ENCODE measurements at regions not wholly inside any gene's neighbourhood (a gene's known extent, or its start where the extent isn't known, plus 50 kb on each side); places are given as distances from the start of the nearest gene placed in this dataset.

DNA sequence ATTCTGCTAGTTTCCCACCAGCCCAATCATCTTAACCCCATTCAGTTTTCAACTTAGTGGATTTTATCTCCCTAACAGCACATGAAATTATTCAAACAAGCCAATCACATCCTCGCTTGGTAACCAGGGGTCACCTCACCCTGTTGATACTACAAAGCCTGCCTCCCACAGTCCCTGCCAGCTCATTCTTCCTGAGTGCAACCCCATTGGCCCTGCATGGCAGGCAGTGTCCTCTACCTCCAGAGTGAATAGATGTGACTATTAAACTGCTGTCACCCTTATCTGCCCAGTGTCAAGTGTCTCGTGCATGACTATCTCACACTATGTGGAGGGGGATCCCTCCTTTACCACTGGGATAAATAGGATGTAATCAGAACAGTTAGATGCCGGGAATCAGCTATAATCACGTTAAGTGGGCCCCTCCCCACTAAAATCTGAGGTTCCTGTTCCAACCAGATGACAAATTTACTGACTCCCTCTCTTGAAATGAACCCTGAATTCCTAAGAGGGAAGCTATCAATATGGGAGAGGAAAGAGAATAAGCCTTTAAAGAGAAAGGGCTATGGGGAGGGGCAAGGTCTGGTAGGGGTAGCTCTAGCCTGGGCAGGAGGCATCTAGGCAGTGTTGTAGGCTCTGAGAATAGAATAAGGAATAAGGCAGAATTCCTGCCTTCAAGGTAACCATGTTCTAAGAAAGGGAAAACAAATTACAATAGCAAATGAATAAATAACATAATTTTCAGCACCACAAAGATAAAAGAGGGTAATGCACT, 155.9 kb downstream of the SLC30A10 start:
- ATAC-seq (ENCODE audit: insufficient read depth, low FRiP score) (no peak), DNase-seq (no peak)
- H3K27me3 ChIP-seq (ENCODE audit: control insufficient read depth in 3 of 3, insufficient read depth in 3 of 3, low read length in 2 of 3) = no peaks in the 10 kb centered on the region
- H3K9me3 ChIP-seq (ENCODE audit: control insufficient read depth in 4 of 4, insufficient read depth in 3 of 4, low read length in 3 of 4) = no peaks in the 10 kb centered on the region
- peak overlapping the region in 1 of 2 donors; percentile 56 for H3K27ac ChIP-seq (ENCODE audit: low read depth in 1 of 2, low read length in 1 of 2)
- no peaks in the 10 kb centered on the region for H3K36me3 ChIP-seq (ENCODE audit: control insufficient read depth in 4 of 4, insufficient read depth in 4 of 4, low read length in 4 of 4)
- no peak overlapping the region for H3K9ac ChIP-seq (ENCODE audit: insufficient read depth in 1 of 2, low read length in 2 of 2)
- no peak overlapping the region for H3K4me3 ChIP-seq
- H3K4me1 ChIP-seq (ENCODE audit: control insufficient read depth in 5 of 5, insufficient read depth in 5 of 5, low read length in 5 of 5) = peaks cover 0 to 3% (median 0%) of the 10 kb centered on the region in 5 donors
- TF ChIP-seq CTCF (IDR thresholded peaks at IDR 0.05; ENCODE audit: control extremely low read depth, extremely low read depth) = no peak
- WGBS, 2 donors = 80% methylated on average over 4 of the region's 4 CpGs

- no peaks in the 10 kb centered on the region for H3K27me3 ChIP-seq (ENCODE audit: control insufficient read depth in 3 of 3, insufficient read depth in 3 of 3, low read length in 2 of 3)
- peak overlapping the region in 1 of 2 donors; percentile 7 for H3K27ac ChIP-seq (ENCODE audit: low read depth in 1 of 2, low read length in 1 of 2)
- no peak for TF ChIP-seq CTCF (IDR thresholded peaks at IDR 0.05; ENCODE audit: control extremely low read depth, extremely low read depth)
- H3K4me3 ChIP-seq = no peak overlapping the region
- 61 to 73% methylated on average over 3 of the region's 3 CpGs for WGBS, 2 donors
- ATAC-seq (ENCODE audit: insufficient read depth, low FRiP score) = no peak
- H3K36me3 ChIP-seq (ENCODE audit: control insufficient read depth in 4 of 4, insufficient read depth in 4 of 4, low read length in 4 of 4) = no peaks in the 10 kb centered on the region
- peaks cover 0 to 3% (median 0%) of the 10 kb centered on the region in 5 donors for H3K4me1 ChIP-seq (ENCODE audit: control insufficient read depth in 5 of 5, insufficient read depth in 5 of 5, low read length in 5 of 5)
- H3K9ac ChIP-seq (ENCODE audit: insufficient read depth in 1 of 2, low read length in 2 of 2) = no peak overlapping the region
- no peak for DNase-seq
- H3K9me3 ChIP-seq (ENCODE audit: control insufficient read depth in 4 of 4, insufficient read depth in 3 of 4, low read length in 3 of 4) = no peaks in the 10 kb centered on the region
These were observed 157.3 kb downstream of the SLC30A10 start for GRCh38 chr1:219771080-219771479.

- TF ChIP-seq CTCF (IDR thresholded peaks at IDR 0.05; ENCODE audit: control extremely low read depth, extremely low read depth) = no peak
- no peak overlapping the region for H3K4me3 ChIP-seq
- no peak overlapping the region for H3K27ac ChIP-seq (ENCODE audit: low read depth in 1 of 2, low read length in 1 of 2)
- WGBS, 2 donors = 82 to 86% methylated on average over 2 of the region's 2 CpGs
- no peak overlapping the region for H3K9ac ChIP-seq (ENCODE audit: insufficient read depth in 1 of 2, low read length in 2 of 2)
- ATAC-seq (ENCODE audit: insufficient read depth, low FRiP score) (no peak), DNase-seq (no peak)
- peaks cover 0 to 1% (median 0%) of the 10 kb centered on the region in 4 donors for H3K9me3 ChIP-seq (ENCODE audit: control insufficient read depth in 4 of 4, insufficient read depth in 3 of 4, low read length in 3 of 4)
- H3K27me3 ChIP-seq (ENCODE audit: control insufficient read depth in 3 of 3, insufficient read depth in 3 of 3, low read length in 2 of 3) = no peaks in the 10 kb centered on the region
- H3K36me3 ChIP-seq (ENCODE audit: control insufficient read depth in 4 of 4, insufficient read depth in 4 of 4, low read length in 4 of 4) = no peaks in the 10 kb centered on the region
- peaks cover 0 to 7% (median 0%) of the 10 kb centered on the region in 5 donors for H3K4me1 ChIP-seq (ENCODE audit: control insufficient read depth in 5 of 5, insufficient read depth in 5 of 5, low read length in 5 of 5)
These were observed 150.4 kb upstream of the ZC3H11B start for GRCh38 chr1:219763321-219763720.
